Keratinocyte (primary cell): ENCODE measurements at regions not wholly inside any gene's neighbourhood (a gene's known extent, or its start where the extent isn't known, plus 50 kb on each side); places are given as distances from the start of the nearest gene placed in this dataset.

Experiments
- DNase-seq: peaks from one replicate; pipeline ENCODE4 v3.0.0-alpha.2; 2011; ENCODE audit warnings: low read depth, missing footprints, low spot score
- FAIRE-seq: peaks from 2 replicates; lab custom pipeline; 2011; peaks lifted over from hg19 to GRCh38; lab: Jason Lieb, UNC
- H2AFZ ChIP-seq: 2 replicates; pipeline ENCODE4 v1.6.0; 2012; ENCODE audit warnings: low read length, control low read depth, inconsistent platforms; ENCODE audit not compliant: control insufficient read depth
- H3K27ac ChIP-seq: 2 replicates; pipeline ENCODE4 v1.5.1; 2011; ENCODE audit warnings: low read length; ENCODE audit not compliant: control insufficient read depth, insufficient read depth
- H3K27me3 ChIP-seq: 3 replicates; pipeline ENCODE4 v1.6.0; 2011; ENCODE audit warnings: low read length; ENCODE audit not compliant: control insufficient read depth, insufficient read depth; ENCODE audit errors: extremely low read depth
- H3K36me3 ChIP-seq, 2 experiments: 2 replicates in 1 of 2; 3 replicates in 1 of 2; pipeline ENCODE4 v1.5.1; 2011; ENCODE audit warnings: low read length in 2 of 2, mild to moderate bottlenecking in 1 of 2; ENCODE audit not compliant: control insufficient read depth in 2 of 2, insufficient read depth in 2 of 2; ENCODE audit errors: extremely low read depth in 1 of 2
- H3K4me1 ChIP-seq: 3 replicates; pipeline ENCODE4 v1.5.1; 2011; ENCODE audit warnings: low read length; ENCODE audit not compliant: control insufficient read depth, insufficient read depth; ENCODE audit errors: extremely low read depth
- H3K4me2 ChIP-seq: 3 replicates; pipeline ENCODE4 v1.6.0; 2011; ENCODE audit warnings: low read depth, low read length; ENCODE audit not compliant: control insufficient read depth, insufficient read depth; ENCODE audit errors: extremely low read depth
- H3K4me3 ChIP-seq, 3 experiments: fragments of 200-600 bp in 1 of 3; sonication (generic) in 1 of 3; 2 replicates in 2 of 3; 3 replicates in 1 of 3; pipeline ENCODE4 v1.5.1; 2011 to 2016; ENCODE audit warnings: low read length in 3 of 3, mild to moderate bottlenecking in 3 of 3, control low read depth in 2 of 3, inconsistent platforms in 1 of 3, low read depth in 1 of 3, mixed read lengths in 1 of 3, mixed run types in 1 of 3, moderate library complexity in 1 of 3; ENCODE audit not compliant: control insufficient read depth in 2 of 3, insufficient read depth in 2 of 3; ENCODE audit errors: extremely low read depth in 1 of 3
- H3K79me2 ChIP-seq: 2 replicates; pipeline ENCODE4 v1.6.0; 2012; ENCODE audit warnings: low read length; ENCODE audit not compliant: control insufficient read depth, insufficient read depth
- H3K9ac ChIP-seq: 3 replicates; pipeline ENCODE4 v1.6.0; 2011; ENCODE audit warnings: low read length; ENCODE audit not compliant: control insufficient read depth, insufficient read depth; ENCODE audit errors: extremely low read depth
- H3K9me1 ChIP-seq: 3 replicates; pipeline ENCODE4 v1.6.0; 2011; ENCODE audit warnings: low read length; ENCODE audit not compliant: control insufficient read depth, insufficient read depth; ENCODE audit errors: extremely low read depth
- H3K9me3 ChIP-seq: 2 replicates; pipeline ENCODE4 v1.5.1; 2012; ENCODE audit warnings: low read depth, low read length; ENCODE audit not compliant: control insufficient read depth
- H4K20me1 ChIP-seq: 3 replicates; pipeline ENCODE4 v1.6.0; 2011; ENCODE audit warnings: low read length; ENCODE audit not compliant: control insufficient read depth, insufficient read depth; ENCODE audit errors: extremely low read depth
- EZH2 ChIP-seq: IDR thresholded peaks from one replicate; pipeline ENCODE4 v1.6.1; 2012; ENCODE audit warnings: inconsistent platforms, mild to moderate bottlenecking, low read length, moderate library complexity
- dilution Hi-C: fragments of 300-500 bp; cut with MboI; formaldehyde crosslinking; loops from one replicate; pipeline ENCODE4 v1.7.0; 2020; ENCODE audit warnings: low sequenced_read_pairs; ENCODE audit not compliant: extremely low pct_ligation_motif_present
- TF ChIP-seq, protein P1 (sequence below), 3 experiments: IDR thresholded peaks in 1 of 3; conservative IDR thresholded peaks in 1 of 3; optimal IDR thresholded peaks in 1 of 3; 2 replicates in 2 of 3; 3 replicates in 1 of 3; pipeline versions ENCODE3 to v1.5.1; 2011; ENCODE audit warnings: low read length in 3 of 3, mild to moderate bottlenecking in 3 of 3, moderate library complexity in 2 of 3, control low read depth in 1 of 3, inconsistent platforms in 1 of 3; ENCODE audit not compliant: insufficient read depth in 2 of 3; ENCODE audit errors: extremely low read depth in 1 of 3

DNA sequence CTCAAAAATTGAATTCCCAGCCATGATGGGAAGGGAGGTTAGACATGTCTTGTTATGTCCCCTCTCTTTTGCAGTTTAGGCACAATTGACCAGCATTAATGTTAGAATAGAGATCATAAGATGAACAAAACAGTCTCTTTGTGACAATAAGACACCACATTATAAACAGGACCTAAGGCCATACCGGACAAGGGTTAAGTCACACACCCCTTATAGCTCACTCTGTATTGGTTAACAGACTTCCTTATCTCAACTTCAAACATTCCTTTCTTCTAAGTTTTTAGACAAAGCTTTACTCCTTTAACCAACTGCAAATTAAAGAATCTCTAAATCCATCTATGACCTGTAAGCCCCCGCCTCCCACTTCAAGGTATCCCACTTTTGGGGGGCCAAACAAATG lies 81.1 kb upstream of the CPM start:
- no peak overlapping the region for H3K4me2 ChIP-seq
- H3K9me1 ChIP-seq, result no peaks in the 10 kb centered on the region
- peaks cover 3% of the 10 kb centered on the region for H3K4me1 ChIP-seq
- H3K4me3 ChIP-seq, result no peak overlapping the region
- H3K27me3 ChIP-seq, result no peaks in the 10 kb centered on the region
- no peak overlapping the region for H2AFZ ChIP-seq
- H3K27ac ChIP-seq, result no peak overlapping the region
- FAIRE-seq (no peak), DNase-seq (no peak)
- no peaks in the 10 kb centered on the region for H3K79me2 ChIP-seq
- H3K9me3 ChIP-seq, result no peaks in the 10 kb centered on the region
- no peak overlapping the region for H3K9ac ChIP-seq
- H3K36me3 ChIP-seq, result no peaks in the 10 kb centered on the region
- dilution Hi-C loops, result no loop called here
- TF ChIP-seq, protein P1, sequence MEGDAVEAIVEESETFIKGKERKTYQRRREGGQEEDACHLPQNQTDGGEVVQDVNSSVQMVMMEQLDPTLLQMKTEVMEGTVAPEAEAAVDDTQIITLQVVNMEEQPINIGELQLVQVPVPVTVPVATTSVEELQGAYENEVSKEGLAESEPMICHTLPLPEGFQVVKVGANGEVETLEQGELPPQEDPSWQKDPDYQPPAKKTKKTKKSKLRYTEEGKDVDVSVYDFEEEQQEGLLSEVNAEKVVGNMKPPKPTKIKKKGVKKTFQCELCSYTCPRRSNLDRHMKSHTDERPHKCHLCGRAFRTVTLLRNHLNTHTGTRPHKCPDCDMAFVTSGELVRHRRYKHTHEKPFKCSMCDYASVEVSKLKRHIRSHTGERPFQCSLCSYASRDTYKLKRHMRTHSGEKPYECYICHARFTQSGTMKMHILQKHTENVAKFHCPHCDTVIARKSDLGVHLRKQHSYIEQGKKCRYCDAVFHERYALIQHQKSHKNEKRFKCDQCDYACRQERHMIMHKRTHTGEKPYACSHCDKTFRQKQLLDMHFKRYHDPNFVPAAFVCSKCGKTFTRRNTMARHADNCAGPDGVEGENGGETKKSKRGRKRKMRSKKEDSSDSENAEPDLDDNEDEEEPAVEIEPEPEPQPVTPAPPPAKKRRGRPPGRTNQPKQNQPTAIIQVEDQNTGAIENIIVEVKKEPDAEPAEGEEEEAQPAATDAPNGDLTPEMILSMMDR (optimal IDR thresholded peaks at IDR 0.05 in 1 of 3, IDR thresholded peaks at IDR 0.05 in 1 of 3, conservative IDR thresholded peaks at IDR 0.05 in 1 of 3; ENCODE audit: extremely low read depth in 1 of 3, insufficient read depth in 2 of 3, low read length in 3 of 3), result no peak
- no peak for TF ChIP-seq EZH2
- H4K20me1 ChIP-seq, result no peaks in the 10 kb centered on the region

DNA sequence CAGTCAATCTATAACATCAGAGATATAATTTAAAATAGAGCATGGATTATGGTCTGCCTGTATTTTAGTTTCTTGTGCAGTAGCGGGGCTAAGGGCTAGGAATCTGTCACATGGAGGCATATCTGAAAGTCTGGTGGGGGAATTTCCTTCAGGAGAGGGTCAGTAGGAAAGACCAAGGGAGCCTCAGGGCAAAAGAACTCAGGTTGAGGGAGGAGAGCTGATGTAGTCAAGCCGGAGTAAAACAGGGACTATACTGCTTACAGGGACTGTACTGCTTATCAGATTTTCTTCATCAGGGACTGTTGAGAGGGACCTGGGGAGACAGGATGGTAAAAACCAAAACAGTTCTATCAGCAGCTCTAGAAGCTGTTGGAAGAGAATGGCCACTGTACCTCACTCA lies 82.0 kb upstream of the CPM start:
- no peak for DNase-seq

More for the DNA sequence above, 82.0 kb upstream of the CPM start:
- H3K4me2 ChIP-seq, result no peak overlapping the region
- H2AFZ ChIP-seq, result no peak overlapping the region
- H4K20me1 ChIP-seq, result no peaks in the 10 kb centered on the region
- no peaks in the 10 kb centered on the region for H3K36me3 ChIP-seq
- dilution Hi-C loops, result no loop called here
- no peaks in the 10 kb centered on the region for H3K79me2 ChIP-seq
- TF ChIP-seq, protein P1 (optimal IDR thresholded peaks at IDR 0.05 in 1 of 3, IDR thresholded peaks at IDR 0.05 in 1 of 3, conservative IDR thresholded peaks at IDR 0.05 in 1 of 3; ENCODE audit: extremely low read depth in 1 of 3, insufficient read depth in 2 of 3, low read length in 3 of 3), result no peak
- no peak for TF ChIP-seq EZH2
- H3K27me3 ChIP-seq, result no peaks in the 10 kb centered on the region
- no peaks in the 10 kb centered on the region for H3K9me3 ChIP-seq
- H3K4me1 ChIP-seq, result no peaks in the 10 kb centered on the region
- H3K27ac ChIP-seq, result no peak overlapping the region
- H3K4me3 ChIP-seq, result no peak overlapping the region
- no peaks in the 10 kb centered on the region for H3K9me1 ChIP-seq
- no peak overlapping the region for H3K9ac ChIP-seq
- FAIRE-seq, result no peak
